IMR-90 (cell line): ENCODE measurements at regions not wholly inside any gene's neighbourhood (a gene's known extent, or its start where the extent isn't known, plus 50 kb on each side); places are given as distances from the start of the nearest gene placed in this dataset.
A peak's percentile ranks its signal among the peaks of the same experiment; 100 is the strongest.

Experiments
- ATAC-seq: fragments of 200-7000 bp; cut with Tn5 transposase; 2 replicates; pipeline ENCODE4 v1.9.1; 2020; ENCODE audit warnings: low read depth, mild to moderate bottlenecking, moderate library complexity
- BruUV-seq: library from RNA; stranded (reverse); fragments of 400-500 nt; replicated peaks from 2 replicates; lab custom pipeline; 2021; lab: Mats Ljungman, UMichigan
- CTCF ChIA-PET: fragments of 300-600 bp; formaldehyde crosslinking; extraction: SDS; loops from one replicate; lab custom pipeline; 2021; ENCODE audit warnings: antibody characterized with exemption; lab: Yijun Ruan, JAX
- POLR2A ChIA-PET: fragments of 300-600 bp; sonication (Branson Sonifier 250); formaldehyde crosslinking; loops from one replicate; lab custom pipeline; 2022; ENCODE audit warnings: antibody characterized with exemption; ENCODE audit not compliant: unreplicated experiment; lab: Charles Lee
- DNase-seq: peaks from one replicate; pipeline ENCODE4 v3.0.0; 2013
- H2AFZ ChIP-seq: replicated peaks from 2 replicates; pipeline ENCODE3; 2013; ENCODE audit warnings: low read length, mild to moderate bottlenecking; ENCODE audit not compliant: poor library complexity
- H2AK5ac ChIP-seq: 2 replicates; pipeline ENCODE4 v1.6.1; 2013; ENCODE audit warnings: low read depth, low read length, inconsistent platforms
- H2AK9ac ChIP-seq: replicated peaks from 2 replicates; pipeline ENCODE3; 2013; ENCODE audit warnings: mild to moderate bottlenecking, low read depth, low read length, moderate library complexity; ENCODE audit not compliant: poor library complexity
- H2BK120ac ChIP-seq: 2 replicates; pipeline ENCODE4 v1.6.1; 2013; ENCODE audit warnings: low read depth, low read length, inconsistent platforms
- H2BK15ac ChIP-seq: 3 replicates; pipeline ENCODE4 v1.6.1; 2013; ENCODE audit warnings: low read depth, low read length, inconsistent platforms
- H2BK20ac ChIP-seq: 2 replicates; pipeline ENCODE4 v1.6.1; 2013; ENCODE audit warnings: low read depth, mild to moderate bottlenecking, inconsistent platforms, low read length, moderate library complexity
- H2BK5ac ChIP-seq: 2 replicates; pipeline ENCODE4 v1.6.1; 2013; ENCODE audit warnings: mild to moderate bottlenecking, low read depth, low read length, inconsistent platforms; ENCODE audit not compliant: poor library complexity, severe bottlenecking
- H3K14ac ChIP-seq: replicated peaks from 2 replicates; pipeline ENCODE4 v1.6.1; 2013; ENCODE audit warnings: low read depth, low read length, inconsistent platforms
- H3K18ac ChIP-seq: 2 replicates; pipeline ENCODE4 v1.6.1; 2013; ENCODE audit warnings: low read depth, low read length, control low read depth
- H3K23ac ChIP-seq: 2 replicates; pipeline ENCODE4 v1.6.1; 2013; ENCODE audit warnings: low read depth, low read length, inconsistent platforms
- H3K27ac ChIP-seq: 2 replicates; pipeline ENCODE4 v1.5.1; 2013; ENCODE audit warnings: mild to moderate bottlenecking, control low read depth, low read length; ENCODE audit not compliant: insufficient read depth
- H3K27me3 ChIP-seq: 2 replicates; pipeline ENCODE4 v1.6.1; 2013; ENCODE audit warnings: low read length; ENCODE audit not compliant: control insufficient read depth, insufficient read depth
- H3K36me3 ChIP-seq: 2 replicates; pipeline ENCODE4 v1.6.1; 2013; ENCODE audit warnings: low read length, mixed read lengths; ENCODE audit not compliant: control insufficient read depth, insufficient read depth
- H3K4ac ChIP-seq: 2 replicates; pipeline ENCODE4 v1.6.1; 2013; ENCODE audit warnings: low read depth, low read length, inconsistent platforms
- H3K4me1 ChIP-seq: 2 replicates; pipeline ENCODE4 v1.6.1; 2013; ENCODE audit warnings: low read length, mixed read lengths; ENCODE audit not compliant: control insufficient read depth, insufficient read depth
- H3K4me2 ChIP-seq: 2 replicates; pipeline ENCODE4 v1.6.1; 2013; ENCODE audit warnings: low read depth, mild to moderate bottlenecking, control low read depth, low read length, moderate library complexity
- H3K4me3 ChIP-seq: 2 replicates; pipeline ENCODE4 v1.5.1; 2013; ENCODE audit warnings: low read depth, mild to moderate bottlenecking, control low read depth, low read length, moderate library complexity; ENCODE audit not compliant: insufficient read depth
- H3K56ac ChIP-seq: 2 replicates; pipeline ENCODE4 v1.6.1; 2013; ENCODE audit warnings: low read length, inconsistent platforms; ENCODE audit not compliant: insufficient read depth; ENCODE audit errors: extremely low read depth
- H3K79me1 ChIP-seq, 2 experiments: 2 replicates each; pipeline ENCODE4 v1.6.1; 2013; ENCODE audit warnings: low read length in 2 of 2, inconsistent platforms in 1 of 2, low read depth in 1 of 2
- H3K9ac ChIP-seq: 2 replicates; pipeline ENCODE4 v1.6.1; 2013; ENCODE audit warnings: low read depth, low read length, control low read depth
- H3K9me1 ChIP-seq: 2 replicates; pipeline ENCODE4 v1.6.1; 2013; ENCODE audit warnings: low read length, inconsistent platforms; ENCODE audit not compliant: insufficient read depth
- H3K9me3 ChIP-seq: 2 replicates; pipeline ENCODE4 v1.6.1; 2013; ENCODE audit warnings: low read length; ENCODE audit not compliant: control insufficient read depth, insufficient read depth
- H4K20me1 ChIP-seq: 2 replicates; pipeline ENCODE4 v1.6.1; 2013; ENCODE audit warnings: low read length, inconsistent platforms; ENCODE audit not compliant: insufficient read depth
- H4K5ac ChIP-seq: 2 replicates; pipeline ENCODE4 v1.6.1; 2013; ENCODE audit warnings: mild to moderate bottlenecking, low read depth, low read length, control low read depth
- H4K8ac ChIP-seq, 2 experiments: 2 replicates each; pipeline ENCODE4 v1.6.1; 2013; ENCODE audit warnings: low read depth in 2 of 2, low read length in 2 of 2, control low read depth in 1 of 2, inconsistent platforms in 1 of 2
- H4K91ac ChIP-seq: 2 replicates; pipeline ENCODE4 v1.6.1; 2013; ENCODE audit warnings: low read depth, low read length, inconsistent platforms; ENCODE audit not compliant: insufficient read depth
- BHLHE40 ChIP-seq: fragments of 150-350 bp; IDR thresholded peaks from 2 replicates; pipeline ENCODE4 v1.6.1; 2016; ENCODE audit warnings: mild to moderate bottlenecking, low read depth, low read length
- CEBPB ChIP-seq: IDR thresholded peaks from 2 replicates; pipeline ENCODE4 v1.6.1; 2012; ENCODE audit warnings: low read depth, low read length, improper control_type of control experiment
- FOS ChIP-seq: fragments of 150-350 bp; IDR thresholded peaks from 2 replicates; pipeline ENCODE4 v1.6.1; 2016; ENCODE audit warnings: low read depth, low read length
- MAFK ChIP-seq: IDR thresholded peaks from 2 replicates; pipeline ENCODE4 v1.6.1; 2012; ENCODE audit warnings: low read depth, low read length, improper control_type of control experiment
- MXI1 ChIP-seq: IDR thresholded peaks from 2 replicates; pipeline ENCODE4 v1.6.1; 2012; ENCODE audit warnings: low read depth, mild to moderate bottlenecking, low read length, moderate library complexity, borderline replicate concordance
- NFE2L2 ChIP-seq: fragments of 150-350 bp; IDR thresholded peaks from 2 replicates; pipeline ENCODE4 v1.6.1; 2016; ENCODE audit warnings: low read depth, mild to moderate bottlenecking, low read length
- POLR2A ChIP-seq: IDR thresholded peaks from 2 replicates; pipeline ENCODE4 v1.6.1; 2012; ENCODE audit warnings: mild to moderate bottlenecking, low read depth, low read length
- RAD21 ChIP-seq: IDR thresholded peaks from 2 replicates; pipeline ENCODE4 v1.6.1; 2012; ENCODE audit warnings: low read length, improper control_type of control experiment
- RCOR1 ChIP-seq: IDR thresholded peaks from 2 replicates; pipeline ENCODE4 v1.6.1; 2012; ENCODE audit warnings: mild to moderate bottlenecking, low read length, improper control_type of control experiment; ENCODE audit not compliant: insufficient replicate concordance
- RFX5 ChIP-seq: IDR thresholded peaks from 2 replicates; pipeline ENCODE4 v1.8.0; 2012; ENCODE audit warnings: low read depth, mild to moderate bottlenecking, low read length, moderate library complexity
- USF2 ChIP-seq: fragments of 150-350 bp; IDR thresholded peaks from 2 replicates; pipeline ENCODE4 v1.6.1; 2017; ENCODE audit warnings: mild to moderate bottlenecking, antibody characterized with exemption, low read length, low read depth
- dilution Hi-C: fragments of 300-500 bp; cut with HindIII; formaldehyde crosslinking; loops from one replicate; pipeline ENCODE4 v1.14.3; 2018; ENCODE audit warnings: low sequenced_read_pairs; ENCODE audit not compliant: unreplicated experiment
- in situ Hi-C: fragments of 300-500 bp; cut with MboI; formaldehyde crosslinking; loops from 3 replicates; pipeline ENCODE4 v1.14.3; 2019; ENCODE audit warnings: low sequenced_read_pairs, inconsistent platforms, mixed read lengths
- intact Hi-C: fragments of 100-400 bp; cut with micrococcal nuclease; formaldehyde crosslinking; loops from 2 replicates; pipeline ENCODE4 v1.10.0; 2022

GRCh38 chr6:112941613-112942012 is 594.5 kb downstream of the RFPL4B start:
- Histone ChIP-seq H2BK5ac (no peak overlapping the region), H2AK5ac (no peak overlapping the region), H3K4me3 (no peak overlapping the region), H2AK9ac (no peak overlapping the region), H3K27ac (no peak overlapping the region), H3K23ac (no peak overlapping the region), H3K4ac (no peak overlapping the region), H4K91ac (no peak overlapping the region), H3K79me1 (no peaks in the 10 kb centered on the region), H2AFZ (no peak overlapping the region), H3K9me3 (no peaks in the 10 kb centered on the region), H3K9me1 (no peaks in the 10 kb centered on the region), H3K27me3 (no peaks in the 10 kb centered on the region), H4K8ac (no peak overlapping the region), H2BK20ac (no peak overlapping the region), H2BK120ac (no peak overlapping the region), H4K5ac (no peak overlapping the region), H2BK15ac (no peak overlapping the region), H4K20me1 (no peaks in the 10 kb centered on the region), H3K56ac (no peak overlapping the region), H3K4me1 (no peaks in the 10 kb centered on the region), H3K18ac (no peak overlapping the region), H3K4me2 (no peak overlapping the region; the same call in 1 of the 2 replicates), H3K9ac (no peak overlapping the region), H3K36me3 (no peaks in the 10 kb centered on the region), H3K14ac (no peak overlapping the region)
- BruUV-seq = no TSS peak
- DNase-seq = peak; percentile 17
- ChIA-PET POLR2A (no interaction called here), CTCF (interaction anchor here (0.5 kb wide), 2 partner anchors 106 to 133 kb away, joined by 3 to 4 read pairs; no protein-coding TSS in a partner anchor)
- TF ChIP-seq RFX5 (no peak), USF2 (no peak), RAD21 (no peak), RCOR1 (no peak), CEBPB (no peak), MXI1 (no peak), NFE2L2 (no peak), MAFK (no peak), POLR2A (no peak), BHLHE40 (no peak), FOS (no peak)
- dilution Hi-C loops = no loop called here
- peak; percentile 63 for ATAC-seq
- in situ Hi-C loops = no loop called here
- intact Hi-C loops = no loop called here
